Liver (tissue), 8 donors: ENCODE measurements at regions not wholly inside any gene's neighbourhood (a gene's known extent, or its start where the extent isn't known, plus 50 kb on each side); places are given as distances from the start of the nearest gene placed in this dataset.

Experiments
- DNase-seq: peaks from one replicate; pipeline ENCODE4 v3.0.0-alpha.2; 2017; ENCODE audit warnings: low spot score
- H3K27ac ChIP-seq, 2 donors: one replicate each; pipeline ENCODE4 v1.7.0; 2013; ENCODE audit warnings: inconsistent platforms in 2 of 2, low read length in 2 of 2, control low read depth in 1 of 2, low read depth in 1 of 2, mild to moderate bottlenecking in 1 of 2
- H3K27me3 ChIP-seq, 4 donors: one replicate each; pipeline versions ENCODE4 v1.6.1 to v1.7.0; 2013; ENCODE audit warnings: low read length in 3 of 4, inconsistent platforms in 1 of 4, mild to moderate bottlenecking in 1 of 4, moderate library complexity in 1 of 4; ENCODE audit not compliant: control insufficient read depth in 4 of 4, insufficient read depth in 4 of 4
- H3K36me3 ChIP-seq, 4 donors: one replicate each; pipeline versions ENCODE4 v1.6.1 to v1.7.0; 2013; ENCODE audit warnings: low read length in 3 of 4, mild to moderate bottlenecking in 3 of 4, low read depth in 1 of 4, moderate library complexity in 1 of 4; ENCODE audit not compliant: control insufficient read depth in 4 of 4, insufficient read depth in 3 of 4
- H3K4me1 ChIP-seq, 4 donors: one replicate each; pipeline versions ENCODE4 v1.6.1 to v1.7.0; 2013; ENCODE audit warnings: low read length in 3 of 4, mild to moderate bottlenecking in 3 of 4, moderate library complexity in 1 of 4; ENCODE audit not compliant: control insufficient read depth in 4 of 4, insufficient read depth in 4 of 4
- H3K4me3 ChIP-seq, 3 donors: one replicate each; pipeline versions ENCODE4 v1.6.1 to v1.7.0; 2013; ENCODE audit warnings: low read length in 3 of 3, control low read depth in 1 of 3, low read depth in 1 of 3, mild to moderate bottlenecking in 1 of 3
- H3K9ac ChIP-seq, 2 donors: one replicate each; pipeline ENCODE4 v1.7.0; 2013; ENCODE audit warnings: low read length in 2 of 2, mild to moderate bottlenecking in 2 of 2, moderate library complexity in 2 of 2, control low read depth in 1 of 2, low read depth in 1 of 2
- H3K9me3 ChIP-seq, 4 donors: one replicate each; pipeline versions ENCODE4 v1.6.1 to v1.7.0; 2013; ENCODE audit warnings: low read length in 3 of 4; ENCODE audit not compliant: control insufficient read depth in 4 of 4
- ATF3 ChIP-seq: IDR thresholded peaks from 2 replicates; pipeline ENCODE4 v1.6.1; 2016; ENCODE audit warnings: antibody characterized with exemption
- CTCF ChIP-seq: fragments of 150-350 bp; IDR thresholded peaks from 2 replicates; pipeline ENCODE4 v1.5.1; 2017; ENCODE audit warnings: improper control_type of control experiment, low read depth, low read length; ENCODE audit not compliant: missing input control
- EGR1 ChIP-seq, 2 donors: IDR thresholded peaks; 2 replicates each; pipeline ENCODE4 v1.6.1; 2016 to 2018; ENCODE audit warnings: antibody characterized with exemption in 2 of 2, low read depth in 2 of 2
- FOXA1 ChIP-seq: IDR thresholded peaks from 2 replicates; pipeline ENCODE4 v1.6.1; 2016; ENCODE audit warnings: antibody characterized with exemption
- FOXA2 ChIP-seq: IDR thresholded peaks from 2 replicates; pipeline ENCODE4 v1.6.1; 2016; ENCODE audit warnings: antibody characterized with exemption
- GABPA ChIP-seq, 2 donors: IDR thresholded peaks in 1 of 2; conservative IDR thresholded peaks in 1 of 2; 2 replicates each; pipeline ENCODE4 v1.6.1; 2016; ENCODE audit warnings: antibody characterized with exemption in 2 of 2, mild to moderate bottlenecking in 1 of 2, moderate library complexity in 1 of 2
- HNF4A ChIP-seq, 2 donors: conservative IDR thresholded peaks; 2 replicates each; pipeline ENCODE4 v1.6.1; 2016; ENCODE audit warnings: antibody characterized with exemption in 2 of 2, mild to moderate bottlenecking in 2 of 2
- HNF4G ChIP-seq: IDR thresholded peaks from 2 replicates; pipeline ENCODE4 v1.6.1; 2016; ENCODE audit warnings: antibody characterized with exemption
- MAX ChIP-seq: IDR thresholded peaks from 2 replicates; pipeline ENCODE4 v1.6.1; 2016; ENCODE audit warnings: antibody characterized with exemption
- NR2F2 ChIP-seq: IDR thresholded peaks from 2 replicates; pipeline ENCODE4 v1.6.1; 2016; ENCODE audit warnings: antibody characterized with exemption
- RAD21 ChIP-seq, 2 donors: IDR thresholded peaks; 2 replicates each; pipeline ENCODE4 v1.6.1; 2016; ENCODE audit warnings: antibody characterized with exemption in 2 of 2, mild to moderate bottlenecking in 2 of 2
- REST ChIP-seq: IDR thresholded peaks from 2 replicates; pipeline ENCODE4 v1.6.1; 2016; ENCODE audit warnings: antibody characterized with exemption, mild to moderate bottlenecking
- RXRA ChIP-seq, 2 donors: IDR thresholded peaks; 2 replicates each; pipeline ENCODE4 v1.6.1; 2017 to 2018; ENCODE audit warnings: antibody characterized with exemption in 2 of 2, mild to moderate bottlenecking in 1 of 2
- SP1 ChIP-seq: IDR thresholded peaks from 2 replicates; pipeline ENCODE4 v1.6.1; 2018; ENCODE audit warnings: antibody characterized with exemption, mild to moderate bottlenecking
- TAF1 ChIP-seq: conservative IDR thresholded peaks from 2 replicates; pipeline ENCODE4 v1.6.1; 2016; ENCODE audit warnings: antibody characterized with exemption, mild to moderate bottlenecking
- YY1 ChIP-seq: IDR thresholded peaks from 2 replicates; pipeline ENCODE4 v1.6.1; 2016; ENCODE audit warnings: antibody characterized with exemption, mild to moderate bottlenecking
- WGBS: extraction: QIAGEN DNeasy Blood & Tissue Kit; methylation state at CpG from one replicate; pipeline ENCODE4 v1.1.7; 2013; 5-methylcytosine and 5-hydroxymethylcytosine counted together
- donor health status: healthy.
- donor health status: healthy.
- donor health status: healthy.
- donor health status: healthy.
- donor health status: healthy.

GRCh38 chr5:27472871-27473270 lies 434.5 kb upstream of the CDH9 start:
- H3K27me3 ChIP-seq = no peaks in the 10 kb centered on the region
- no peak overlapping the region for H3K4me3 ChIP-seq
- no peaks in the 10 kb centered on the region for H3K36me3 ChIP-seq

GRCh38 chr5:27472000-27472763 lies 433.8 kb upstream of the CDH9 start:
- H3K4me1 ChIP-seq = no peaks in the 10 kb centered on the region
- no peaks in the 10 kb centered on the region for H3K36me3 ChIP-seq
- TF ChIP-seq RXRA (IDR thresholded peaks at IDR 0.05) = no peak
- no peak for TF ChIP-seq CTCF
- TF ChIP-seq FOXA2 = no peak
- TF ChIP-seq TAF1 = no peak
- TF ChIP-seq FOXA1 = no peak
- TF ChIP-seq REST = no peak
- no peak for TF ChIP-seq GABPA (IDR thresholded peaks at IDR 0.05 in 1 of 2, conservative IDR thresholded peaks at IDR 0.05 in 1 of 2)
- no peak for TF ChIP-seq HNF4A (conservative IDR thresholded peaks at IDR 0.05)
- no peak for TF ChIP-seq RAD21 (IDR thresholded peaks at IDR 0.05)
- no peak overlapping the region for H3K9ac ChIP-seq
- no peak overlapping the region for H3K4me3 ChIP-seq
- no peak overlapping the region for H3K27ac ChIP-seq
- H3K27me3 ChIP-seq = no peaks in the 10 kb centered on the region
- DNase-seq = no peak
- 67% methylated on average over 11 of the region's 11 CpGs for WGBS
- H3K9me3 ChIP-seq = peaks cover 0 to 7% (median 5%) of the 10 kb centered on the region in 4 donors

More at GRCh38 chr5:27472871-27473270, 434.5 kb upstream of the CDH9 start:
- H3K9me3 ChIP-seq = peaks cover 0 to 9% (median 5%) of the 10 kb centered on the region in 4 donors
- no peak for TF ChIP-seq SP1
- no peak for TF ChIP-seq GABPA (IDR thresholded peaks at IDR 0.05 in 1 of 2, conservative IDR thresholded peaks at IDR 0.05 in 1 of 2)
- H3K9ac ChIP-seq = no peak overlapping the region
- no peak for DNase-seq
- no peaks in the 10 kb centered on the region for H3K4me1 ChIP-seq
- 75% methylated on average over 4 of the region's 4 CpGs for WGBS
- H3K27ac ChIP-seq = no peak overlapping the region

- no peaks in the 10 kb centered on the region for H3K4me1 ChIP-seq
- no peaks in the 10 kb centered on the region for H3K36me3 ChIP-seq
- no peaks in the 10 kb centered on the region for H3K9me3 ChIP-seq
- DNase-seq = no peak
- H3K27me3 ChIP-seq = no peaks in the 10 kb centered on the region
- H3K4me3 ChIP-seq = no peak overlapping the region
- 48% methylated on average over 1 of the region's 1 CpG for WGBS
- no peak overlapping the region for H3K9ac ChIP-seq
- no peak overlapping the region for H3K27ac ChIP-seq
- TF ChIP-seq YY1 (no peak), FOXA1 (no peak), REST (no peak), EGR1 (IDR thresholded peaks at IDR 0.05; ENCODE audit: low read depth in 2 of 2) (no peak), RAD21 (IDR thresholded peaks at IDR 0.05) (no peak), FOXA2 (no peak), HNF4G (no peak), TAF1 (no peak), NR2F2 (no peak), ATF3 (no peak), GABPA (IDR thresholded peaks at IDR 0.05 in 1 of 2, conservative IDR thresholded peaks at IDR 0.05 in 1 of 2) (no peak), MAX (no peak)
Observed at GRCh38 chr5:27466959-27467358, 428.6 kb upstream of the CDH9 start.
